NCI-H1105 (cell line): ENCODE measurements at regions not wholly inside any gene's neighbourhood (a gene's known extent, or its start where the extent isn't known, plus 50 kb on each side); places are given as distances from the start of the nearest gene placed in this dataset.

ENCODE experiments used
- DNase-seq: peaks from one replicate; lab custom pipeline; 2025; lab: John Stamatoyannopoulos, UW

- DNase-seq: no peak
Observed at GRCh38 chr17:72425133-72425793, 304.4 kb downstream of the SOX9 start.

- no peak for DNase-seq
Observed at GRCh38 chr17:72425794-72426168, 305.0 kb downstream of the SOX9 start.

- DNase-seq: no peak
Observed at GRCh38 chr17:72426321-72426720, 305.5 kb downstream of the SOX9 start.

GRCh38 chr17:72426948-72427760 is 306.3 kb downstream of the SOX9 start:
- peak; percentile 52 for DNase-seq

GRCh38 chr17:72427761-72428109 is 306.9 kb downstream of the SOX9 start:
- DNase-seq: no peak

- no peak for DNase-seq
Observed at GRCh38 chr17:72429066-72429638, 308.3 kb downstream of the SOX9 start.

- no peak for DNase-seq
Observed at GRCh38 chr17:72430611-72431432, 310.0 kb downstream of the SOX9 start.

GRCh38 chr17:72432143-72432621 is 311.4 kb downstream of the SOX9 start:
- DNase-seq: peak; percentile 40

- no peak for DNase-seq
Observed at GRCh38 chr17:72432881-72433280, 312.1 kb downstream of the SOX9 start.

- DNase-seq: no peak
Observed at GRCh38 chr17:72433797-72434196, 313.0 kb downstream of the SOX9 start.

GRCh38 chr17:72434581-72434980 is 313.8 kb downstream of the SOX9 start:
- no peak for DNase-seq

GRCh38 chr17:72434991-72435618 is 314.3 kb downstream of the SOX9 start:
- DNase-seq: no peak

GRCh38 chr17:72438783-72439182 is 318.0 kb downstream of the SOX9 start:
- no peak for DNase-seq

GRCh38 chr17:72439893-72440502 is 319.2 kb downstream of the SOX9 start:
- DNase-seq: no peak

GRCh38 chr17:72440961-72441360 is 320.1 kb downstream of the SOX9 start:
- DNase-seq: no peak

- no peak for DNase-seq
Observed at GRCh38 chr17:72441909-72442308, 321.1 kb downstream of the SOX9 start.

- DNase-seq: no peak
Observed at GRCh38 chr17:72444517-72445054, 323.8 kb downstream of the SOX9 start.

- no peak for DNase-seq
Observed at GRCh38 chr17:72445055-72445991, 324.5 kb downstream of the SOX9 start.

GRCh38 chr17:72446118-72446517 is 325.3 kb downstream of the SOX9 start:
- DNase-seq: no peak
